ENCODE measurements at regions not wholly inside any gene's neighbourhood (a gene's known extent, or its start where the extent isn't known, plus 50 kb on each side); places are given as distances from the start of the nearest gene placed in this dataset.
"Not testable (repeated sequence)": the region's sequence is repeated elsewhere in the genome, so short reads cannot be mapped to it uniquely, and the experiment has no call there.

- DNase-seq (ENCODE audit: low spot score) = not testable (repeated sequence)
These were observed 131.8 kb upstream of the RXFP2 start for GRCh38 chr13:31607531-31607930.

GRCh38 chr13:31608780-31609179 lies 130.5 kb upstream of the RXFP2 start:
- DNase-seq (ENCODE audit: low spot score) = not testable (repeated sequence)

- no peak for DNase-seq (ENCODE audit: low spot score)
These were observed 128.9 kb upstream of the RXFP2 start for GRCh38 chr13:31610270-31610998.

GRCh38 chr13:31611214-31611613 lies 128.1 kb upstream of the RXFP2 start:
- DNase-seq (ENCODE audit: low spot score) = no peak

- DNase-seq (ENCODE audit: low spot score) = no peak
These were observed 125.3 kb upstream of the RXFP2 start for GRCh38 chr13:31614073-31614472.

- DNase-seq (ENCODE audit: low spot score) = no peak
These were observed 124.6 kb upstream of the RXFP2 start for GRCh38 chr13:31614704-31615103.

- no peak for DNase-seq (ENCODE audit: low spot score)
These were observed 114.2 kb upstream of the RXFP2 start for GRCh38 chr13:31625115-31625514.

- DNase-seq (ENCODE audit: low spot score) = no peak
These were observed 112.1 kb upstream of the RXFP2 start for GRCh38 chr13:31627097-31627845.

GRCh38 chr13:31629085-31629780 lies 110.1 kb upstream of the RXFP2 start:
- no peak for DNase-seq (ENCODE audit: low spot score)

GRCh38 chr13:31631071-31631470 lies 108.3 kb upstream of the RXFP2 start:
- DNase-seq (ENCODE audit: low spot score) = no peak

GRCh38 chr13:31631746-31632145 lies 107.6 kb upstream of the RXFP2 start:
- no peak for DNase-seq (ENCODE audit: low spot score)

GRCh38 chr13:31638577-31638976 lies 100.7 kb upstream of the RXFP2 start:
- DNase-seq (ENCODE audit: low spot score) = no peak

GRCh38 chr13:31639443-31640163 lies 99.7 kb upstream of the RXFP2 start:
- no peak for DNase-seq (ENCODE audit: low spot score)

GRCh38 chr13:31649766-31650165 lies 89.6 kb upstream of the RXFP2 start:
- no peak for DNase-seq (ENCODE audit: low spot score)

- DNase-seq (ENCODE audit: low spot score) = no peak
These were observed 85.6 kb upstream of the RXFP2 start for GRCh38 chr13:31653730-31654129.

- DNase-seq (ENCODE audit: low spot score) = no peak
These were observed 75.3 kb upstream of the RXFP2 start for GRCh38 chr13:31663880-31664585.

- DNase-seq (ENCODE audit: low spot score) = no peak
These were observed 68.3 kb upstream of the RXFP2 start for GRCh38 chr13:31670831-31671617.

- no peak for DNase-seq (ENCODE audit: low spot score)
These were observed 65.3 kb upstream of the RXFP2 start for GRCh38 chr13:31674051-31674450.

- DNase-seq (ENCODE audit: low spot score) = no peak
These were observed 63.8 kb upstream of the RXFP2 start for GRCh38 chr13:31675440-31675953.

GRCh38 chr13:31681133-31681532 lies 58.2 kb upstream of the RXFP2 start:
- no peak for DNase-seq (ENCODE audit: low spot score)

GRCh38 chr13:31684466-31684865 lies 54.9 kb upstream of the RXFP2 start:
- DNase-seq (ENCODE audit: low spot score) = no peak
